GM12801 (cell line): ENCODE measurements at regions not wholly inside any gene's neighbourhood (a gene's known extent, or its start where the extent isn't known, plus 50 kb on each side); places are given as distances from the start of the nearest gene placed in this dataset.

Experiments
- CTCF ChIP-seq: IDR thresholded peaks from one replicate; pipeline ENCODE4 v1.5.1; 2011; ENCODE audit warnings: control low read depth; ENCODE audit not compliant: insufficient read length; ENCODE audit errors: extremely low read depth

DNA sequence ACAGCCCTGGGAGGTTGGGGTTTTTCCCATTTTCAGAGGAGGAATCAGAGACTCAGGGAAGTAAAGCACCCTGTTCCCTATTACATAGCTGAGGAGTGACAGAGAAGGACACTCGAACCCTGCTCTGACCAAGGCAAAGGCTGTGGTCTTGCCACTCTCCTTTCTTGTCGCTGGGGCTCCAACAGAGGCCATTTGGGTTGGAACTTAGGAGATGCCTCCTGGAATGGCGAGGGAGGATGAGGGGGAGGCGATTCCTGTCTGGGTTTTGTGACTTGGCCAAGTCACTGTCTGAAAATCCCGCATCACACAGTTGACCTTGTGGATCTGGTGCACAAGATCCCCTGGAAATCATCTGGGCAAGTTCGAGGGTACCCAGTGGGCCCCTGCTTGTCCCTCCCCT, 64.0 kb upstream of the HAND1 start:
- TF ChIP-seq CTCF = no peak

DNA sequence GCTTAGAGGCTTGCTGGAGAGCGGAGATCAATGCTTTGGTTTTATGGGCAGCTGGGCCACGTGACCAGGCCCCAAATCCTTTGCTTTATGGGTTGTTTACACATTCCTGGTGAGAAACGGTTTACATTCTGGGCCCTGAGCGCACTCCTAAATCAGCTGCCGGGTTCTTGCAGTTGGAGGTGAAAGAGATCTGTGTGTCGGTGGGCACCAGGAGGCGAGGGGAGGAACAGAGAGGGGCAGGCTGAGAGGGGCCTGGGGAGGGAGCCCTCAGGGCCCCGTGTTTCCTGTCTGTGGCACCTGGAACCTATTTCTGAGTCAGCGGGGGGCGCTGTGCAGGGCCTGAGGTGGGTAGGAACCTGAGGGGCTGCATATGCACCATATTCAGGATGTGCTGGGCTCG, 63.5 kb upstream of the HAND1 start:
- no peak for TF ChIP-seq CTCF

DNA sequence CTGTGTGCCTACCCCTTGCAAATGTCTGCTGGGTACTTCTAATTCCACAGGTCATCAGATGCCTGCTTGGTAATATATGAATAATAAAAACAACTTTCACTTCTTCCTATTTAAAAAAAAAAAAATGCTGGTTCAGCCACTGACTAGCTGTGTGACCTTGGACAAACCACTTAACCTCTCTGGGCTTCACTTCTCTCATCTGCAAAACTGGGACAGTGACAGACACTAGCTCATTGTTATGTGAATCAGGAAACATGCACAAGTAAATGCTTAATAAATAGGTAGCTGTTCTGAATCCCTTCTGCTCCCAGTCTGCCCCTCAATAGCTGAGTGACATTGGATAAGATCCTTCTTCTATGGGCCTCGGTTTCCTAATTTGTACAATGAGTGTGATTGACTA, 62.6 kb upstream of the HAND1 start:
- TF ChIP-seq CTCF = no peak

GRCh38 chr5:154538492-154538891, 60.5 kb upstream of the HAND1 start:
- no peak for TF ChIP-seq CTCF

DNA sequence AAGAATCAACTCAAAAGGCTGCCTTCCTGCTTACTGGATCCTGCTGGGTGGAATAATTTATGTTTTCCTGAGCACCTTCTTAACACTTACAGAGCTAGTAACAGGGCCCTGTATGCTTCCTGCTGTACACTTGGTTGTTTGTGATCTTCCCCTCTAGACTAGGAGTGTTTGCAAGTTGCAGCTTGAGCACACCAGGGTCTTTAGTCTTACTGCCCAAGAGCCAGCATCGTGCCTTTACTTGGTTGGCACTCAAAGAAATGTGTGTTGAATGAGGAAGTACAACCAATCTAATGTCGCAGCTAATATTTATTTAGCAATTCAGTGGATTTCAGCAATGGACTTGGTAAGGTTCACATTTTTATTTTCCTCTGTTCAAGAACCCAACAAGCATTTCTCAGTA, 57.5 kb upstream of the HAND1 start:
- no peak for TF ChIP-seq CTCF

DNA sequence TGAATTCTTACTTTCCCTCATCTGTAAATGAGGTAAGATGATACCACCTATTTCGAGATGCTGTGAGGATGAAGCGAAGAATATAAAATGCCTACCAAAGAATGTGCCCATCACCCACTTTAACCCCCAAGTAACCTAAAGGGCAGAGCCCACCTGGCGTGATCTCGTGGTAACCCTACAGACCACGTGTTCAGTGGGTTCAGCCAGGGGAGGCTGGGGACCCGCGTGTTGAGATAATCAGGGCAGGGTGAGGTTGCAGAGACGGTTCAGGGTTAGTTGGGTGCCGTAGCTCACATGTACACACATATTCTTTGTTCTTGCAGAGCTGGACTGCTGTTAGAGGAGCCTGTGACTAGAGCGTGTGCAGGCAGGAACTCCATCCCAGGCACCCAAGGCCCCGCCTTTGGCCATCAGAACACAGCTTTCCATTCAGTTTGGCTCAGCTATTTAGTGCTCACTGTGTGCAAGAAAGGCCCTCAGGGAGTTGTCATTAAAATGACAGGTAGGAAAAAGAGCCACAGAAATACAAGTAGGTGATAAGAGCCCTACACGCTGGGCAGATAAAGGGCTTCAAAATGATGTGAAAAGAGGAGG, 56.5 kb upstream of the HAND1 start:
- no peak for TF ChIP-seq CTCF

- no peak for TF ChIP-seq CTCF
Observed at GRCh38 chr5:154529282-154529681, 51.3 kb upstream of the HAND1 start.
